PC-3 (cell line): ENCODE measurements at regions not wholly inside any gene's neighbourhood (a gene's known extent, or its start where the extent isn't known, plus 50 kb on each side); places are given as distances from the start of the nearest gene placed in this dataset.

Experiments used
- ATAC-seq: fragments of 200-7000 bp; cut with Tn5 transposase; 2 replicates; pipeline ENCODE4 v1.9.1; 2020; ENCODE audit warnings: mild to moderate bottlenecking, moderate library complexity
- BruUV-seq: library from RNA; stranded (reverse); fragments of 400-500 nt; replicated peaks from 2 replicates; lab custom pipeline; 2021; lab: Mats Ljungman, UMichigan
- CTCF ChIA-PET: fragments of 300-600 bp; sonication (Branson Sonifier 250); formaldehyde crosslinking; loops from one replicate; lab custom pipeline; 2022; ENCODE audit warnings: antibody characterized with exemption; lab: Charles Lee
- POLR2A ChIA-PET: fragments of 300-600 bp; sonication (Branson Sonifier 250); formaldehyde crosslinking; loops from one replicate; lab custom pipeline; 2022; ENCODE audit warnings: antibody characterized with exemption; ENCODE audit not compliant: unreplicated experiment; lab: Charles Lee
- DNase-seq: peaks from one replicate; pipeline ENCODE4 v3.0.0-alpha.2; 2015
- H2AFZ ChIP-seq: fragments of 300-600 bp; sonication (generic); 2 replicates; pipeline ENCODE4 v1.6.0; 2016; ENCODE audit warnings: antibody characterized with exemption, low read length
- H3F3A ChIP-seq: fragments of 300-600 bp; sonication (generic); one replicate; pipeline ENCODE4 v1.6.0; 2017; ENCODE audit warnings: antibody characterized with exemption, low read length, control low read depth, mild to moderate bottlenecking; ENCODE audit not compliant: unreplicated experiment
- H3K27ac ChIP-seq: fragments of 300-600 bp; sonication (generic); 2 replicates; pipeline ENCODE4 v1.5.1; 2016; ENCODE audit warnings: mild to moderate bottlenecking, low read length
- H3K27me3 ChIP-seq: fragments of 300-600 bp; sonication (generic); 2 replicates; pipeline ENCODE4 v1.6.1; 2016; ENCODE audit warnings: low read length, mixed read lengths
- H3K36me3 ChIP-seq: fragments of 300-600 bp; sonication (generic); 2 replicates; pipeline ENCODE4 v1.6.1; 2016; ENCODE audit warnings: low read depth, mixed run types, low read length, mixed read lengths
- H3K4me1 ChIP-seq: fragments of 300-600 bp; sonication (generic); 2 replicates; pipeline ENCODE4 v1.5.1; 2016; ENCODE audit warnings: low read length; ENCODE audit not compliant: insufficient read depth
- H3K4me2 ChIP-seq: fragments of 300-600 bp; sonication (generic); 2 replicates; pipeline ENCODE4 v1.6.0; 2016; ENCODE audit warnings: low read length
- H3K4me3 ChIP-seq: fragments of 300-600 bp; sonication (generic); 2 replicates; pipeline ENCODE4 v1.5.1; 2016; ENCODE audit warnings: mild to moderate bottlenecking, low read length, mixed read lengths
- H3K79me2 ChIP-seq: fragments of 300-600 bp; sonication (generic); 2 replicates; pipeline ENCODE4 v1.6.1; 2017; ENCODE audit warnings: low read length, mixed read lengths
- H3K9ac ChIP-seq: fragments of 300-600 bp; sonication (generic); 2 replicates; pipeline ENCODE4 v1.6.0; 2016; ENCODE audit warnings: mild to moderate bottlenecking, low read length
- H3K9me2 ChIP-seq: fragments of 300-600 bp; sonication (generic); replicated peaks from 2 replicates; pipeline ENCODE4 v1.6.1; 2016; ENCODE audit warnings: mixed run types, low read length, mixed read lengths
- H3K9me3 ChIP-seq: fragments of 300-600 bp; sonication (generic); 2 replicates; pipeline ENCODE4 v1.6.1; 2016; ENCODE audit warnings: low read length, mixed read lengths
- H4K20me1 ChIP-seq: fragments of 300-600 bp; sonication (generic); 2 replicates; pipeline ENCODE4 v1.6.1; 2016; ENCODE audit warnings: low read length, mixed read lengths
- CTCF ChIP-seq: fragments of 300-600 bp; sonication (generic); conservative IDR thresholded peaks from 2 replicates; pipeline ENCODE4 v1.5.1; 2017; ENCODE audit warnings: antibody characterized with exemption, low read depth, mild to moderate bottlenecking, low read length
- EZH2 ChIP-seq: fragments of 300-600 bp; sonication (generic); IDR thresholded peaks from one replicate; pipeline ENCODE4 v1.6.1; 2017; ENCODE audit warnings: antibody characterized with exemption, mild to moderate bottlenecking, low read length; ENCODE audit not compliant: unreplicated experiment
- EZH2phosphoT487 ChIP-seq: fragments of 300-600 bp; sonication (generic); IDR thresholded peaks from 2 replicates; pipeline ENCODE4 v1.6.1; 2018; ENCODE audit warnings: mild to moderate bottlenecking, antibody characterized with exemption, low read length, borderline replicate concordance
- intact Hi-C: fragments of 100-400 bp; cut with micrococcal nuclease; formaldehyde crosslinking; loops from 2 replicates; pipeline ENCODE4 v1.9.0; 2023

GRCh38 chr4:98746936-98747335 lies 88.5 kb upstream of the TSPAN5 start:
- H3K9me2 ChIP-seq: no peaks in the 10 kb centered on the region
- H3K9me3 ChIP-seq: no peaks in the 10 kb centered on the region
- H4K20me1 ChIP-seq: no peaks in the 10 kb centered on the region
- H2AFZ ChIP-seq: no peak overlapping the region
- ATAC-seq: no peak
- BruUV-seq: no TSS peak
- DNase-seq: no peak
- H3F3A ChIP-seq: no peaks in the 10 kb centered on the region
- POLR2A ChIA-PET: no interaction called here
- CTCF ChIA-PET: no interaction called here
- no peak overlapping the region for H3K27ac ChIP-seq
- no peaks in the 10 kb centered on the region for H3K4me1 ChIP-seq
- no peaks in the 10 kb centered on the region for H3K27me3 ChIP-seq
- H3K4me2 ChIP-seq: no peak overlapping the region
- no peak overlapping the region for H3K4me3 ChIP-seq
- intact Hi-C loops: no loop called here
- no peaks in the 10 kb centered on the region for H3K36me3 ChIP-seq
- no peak for TF ChIP-seq EZH2
- no peak for TF ChIP-seq EZH2phosphoT487
- TF ChIP-seq CTCF: no peak
- no peaks in the 10 kb centered on the region for H3K79me2 ChIP-seq
- no peak overlapping the region for H3K9ac ChIP-seq

GRCh38 chr4:98746530-98746929 lies 88.1 kb upstream of the TSPAN5 start:
- no peaks in the 10 kb centered on the region for H3K4me1 ChIP-seq
- CTCF ChIA-PET: no interaction called here
- TF ChIP-seq EZH2 (no peak), CTCF (no peak), EZH2phosphoT487 (no peak)
- ATAC-seq: peak; percentile 33
- no peaks in the 10 kb centered on the region for H3F3A ChIP-seq
- peak; percentile 42 for DNase-seq
- BruUV-seq: no TSS peak
- POLR2A ChIA-PET: no interaction called here
- intact Hi-C loops: no loop called here
- no peak overlapping the region for H3K4me2 ChIP-seq
- H3K27ac ChIP-seq: no peak overlapping the region
- H3K9me2 ChIP-seq: no peaks in the 10 kb centered on the region
- H3K9me3 ChIP-seq: no peaks in the 10 kb centered on the region
- H3K9ac ChIP-seq: no peak overlapping the region
- no peak overlapping the region for H3K4me3 ChIP-seq
- H3K36me3 ChIP-seq: no peaks in the 10 kb centered on the region
- no peaks in the 10 kb centered on the region for H4K20me1 ChIP-seq
- no peaks in the 10 kb centered on the region for H3K27me3 ChIP-seq
- no peaks in the 10 kb centered on the region for H3K79me2 ChIP-seq
- no peak overlapping the region for H2AFZ ChIP-seq

- no TSS peak for BruUV-seq
- intact Hi-C loops: no loop called here
- Histone ChIP-seq H3K27ac (no peak overlapping the region), H3K9me3 (no peaks in the 10 kb centered on the region), H4K20me1 (no peaks in the 10 kb centered on the region), H3F3A (no peaks in the 10 kb centered on the region), H3K79me2 (no peaks in the 10 kb centered on the region), H3K9me2 (no peaks in the 10 kb centered on the region), H3K4me1 (no peaks in the 10 kb centered on the region), H2AFZ (no peak overlapping the region), H3K4me2 (no peak overlapping the region), H3K36me3 (no peaks in the 10 kb centered on the region), H3K27me3 (no peaks in the 10 kb centered on the region), H3K4me3 (no peak overlapping the region), H3K9ac (no peak overlapping the region)
- ChIA-PET CTCF (no interaction called here), POLR2A (no interaction called here)
- peak; percentile 28 for DNase-seq
- TF ChIP-seq CTCF (peak; percentile 48), EZH2 (no peak)
- ATAC-seq: no peak
These were observed 87.0 kb upstream of the TSPAN5 start for GRCh38 chr4:98745366-98745765.
